GM19324 (cell line): ENCODE measurements at regions not wholly inside any gene's neighbourhood (a gene's known extent, or its start where the extent isn't known, plus 50 kb on each side); places are given as distances from the start of the nearest gene placed in this dataset.

Experiments used
- ATAC-seq: cut with Tn5 transposase; IDR thresholded peaks from one replicate; pipeline ENCODE4 v1.9.1; 2021; ENCODE audit warnings: mild to moderate bottlenecking, moderate library complexity; ENCODE audit not compliant: unreplicated experiment, low FRiP score

DNA sequence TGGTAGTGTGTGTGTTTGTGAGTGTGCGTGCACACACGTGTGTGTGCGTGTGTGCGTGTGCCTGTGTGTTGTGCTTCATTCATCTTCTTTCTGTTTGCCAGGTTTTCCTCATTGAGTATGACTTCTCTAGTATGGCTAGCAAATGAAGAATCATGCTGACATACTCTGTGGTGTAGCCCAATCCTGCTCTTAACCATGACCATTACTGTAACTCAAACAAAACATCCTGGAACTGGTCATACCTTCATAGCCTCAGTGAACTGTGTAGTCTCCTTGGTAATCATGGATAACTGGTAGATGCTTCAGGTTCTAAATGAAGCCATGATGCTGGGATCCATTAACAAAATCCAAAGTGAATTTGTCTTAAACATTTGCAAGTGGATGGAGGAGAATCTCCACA, 1117.7 kb downstream of the BCL11B start:
- ATAC-seq: no peak

DNA sequence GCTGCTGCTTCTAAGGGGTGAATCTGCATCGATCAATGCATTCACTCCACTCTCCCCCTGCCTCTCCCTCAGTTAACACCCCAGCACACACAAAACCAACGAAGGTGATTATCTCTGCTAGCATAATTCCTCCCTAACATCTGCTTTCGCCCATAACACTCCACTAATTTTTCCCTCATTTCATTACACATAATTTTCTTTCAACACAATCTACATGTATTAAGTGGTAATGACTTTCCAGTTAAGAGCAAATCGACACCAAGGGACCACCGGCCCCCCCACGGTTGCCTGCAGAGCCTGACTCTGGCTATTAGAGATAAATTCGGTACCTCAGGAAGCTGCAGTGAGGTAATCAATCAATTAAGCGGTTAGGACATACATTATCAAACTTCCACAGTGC, 1115.6 kb downstream of the BCL11B start:
- ATAC-seq: no peak

DNA sequence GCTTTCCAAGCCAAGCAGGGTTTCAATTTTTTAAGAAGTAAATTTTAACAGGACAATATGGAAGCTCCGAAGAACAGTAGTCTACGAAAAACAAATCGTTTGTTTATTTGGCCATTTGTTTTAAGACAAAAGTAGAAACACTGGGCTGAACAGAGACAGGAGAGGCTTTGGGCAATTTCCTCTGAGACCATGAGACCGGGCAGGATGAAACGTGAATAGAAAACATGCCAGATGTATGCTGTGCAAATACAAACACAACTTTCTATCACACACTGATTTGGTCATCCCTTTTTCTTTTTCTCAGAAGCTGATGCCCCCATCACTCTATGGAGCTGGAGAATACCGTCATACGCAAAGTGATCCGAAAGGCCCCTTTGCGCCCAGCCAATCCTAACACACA, 1111.1 kb downstream of the BCL11B start:
- ATAC-seq: no peak

DNA sequence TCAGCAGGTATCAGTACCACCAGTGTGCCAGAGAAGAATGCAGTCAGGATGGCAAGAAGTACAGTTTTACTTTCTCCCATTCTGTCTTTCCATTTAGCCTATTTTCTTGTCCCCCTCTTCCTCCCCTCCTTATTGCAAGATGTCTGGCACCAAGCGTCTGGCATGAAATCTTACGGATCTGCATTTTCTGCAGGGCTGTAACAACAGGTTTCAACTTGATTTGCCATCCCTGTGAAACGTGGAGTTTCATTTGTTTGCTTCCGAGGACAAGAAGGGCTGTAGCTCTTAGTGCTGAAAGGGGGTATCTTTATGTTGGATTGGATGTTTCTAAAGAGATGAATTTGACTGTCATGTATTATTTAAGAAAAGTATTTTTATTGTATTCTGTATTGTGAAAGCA, 1110.6 kb downstream of the BCL11B start:
- ATAC-seq: no peak

DNA sequence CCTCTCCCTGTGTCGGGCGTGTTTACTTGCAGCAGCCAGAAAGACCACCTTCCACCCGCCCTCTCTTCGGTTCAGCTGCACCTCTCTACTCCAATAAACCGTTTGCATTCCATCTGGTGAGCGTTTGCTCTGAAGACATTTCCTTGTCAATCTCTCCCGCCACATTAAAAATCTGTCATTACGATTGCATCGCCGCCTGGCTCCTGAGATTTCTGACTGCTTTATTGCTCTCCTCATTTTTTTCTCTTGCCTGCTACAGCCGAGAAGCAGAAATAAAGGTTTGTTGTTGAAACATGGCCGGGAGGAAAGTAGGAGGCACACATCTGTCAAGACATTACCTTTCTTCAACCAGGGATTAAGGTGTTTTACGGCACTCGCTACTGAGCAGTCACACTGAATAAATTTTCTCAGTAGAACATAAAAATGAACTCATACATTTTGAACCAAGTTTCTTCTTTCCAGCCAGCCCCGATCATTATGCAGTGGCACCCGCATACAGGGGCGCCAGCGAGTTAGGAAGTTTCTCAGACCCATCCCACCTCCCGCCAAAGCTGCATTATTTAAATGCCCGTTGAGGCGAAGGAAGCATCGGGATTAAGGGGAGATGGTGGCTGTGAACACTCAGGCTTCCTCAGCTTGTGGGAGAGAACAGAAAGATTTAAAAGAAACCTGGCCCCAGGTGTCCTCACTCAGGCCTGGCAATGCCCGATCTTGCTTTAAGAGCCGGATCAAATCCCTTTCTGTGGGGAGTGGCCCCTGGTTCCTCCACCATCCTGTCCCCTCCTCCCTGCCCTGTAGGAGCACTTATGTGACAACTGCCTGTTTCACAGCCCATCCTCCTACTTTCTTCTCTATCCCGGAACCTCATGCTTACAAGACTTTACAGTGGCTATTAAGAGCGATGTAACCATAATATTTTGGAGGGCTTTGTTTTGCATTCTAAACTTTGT, 1108.9 kb downstream of the BCL11B start:
- ATAC-seq: no peak

DNA sequence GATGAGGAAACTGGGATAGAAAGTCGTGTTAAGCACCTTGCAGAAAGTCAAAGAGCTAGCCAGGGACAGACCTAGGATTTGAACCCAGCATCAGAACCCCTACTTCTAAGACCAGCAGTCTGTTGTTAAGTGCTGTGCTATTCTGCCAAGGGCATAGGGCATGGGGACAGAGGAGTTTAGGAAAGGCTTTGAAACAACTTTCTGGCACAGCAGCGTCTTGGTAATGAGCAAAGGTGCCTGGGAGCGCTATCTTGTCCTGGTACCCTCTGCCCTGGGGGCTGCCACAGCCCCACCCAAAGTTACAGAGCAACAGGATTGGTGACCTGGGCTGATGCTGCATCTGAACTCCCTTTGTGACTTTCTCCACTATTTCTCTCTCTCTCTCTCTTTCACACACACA, 1108.1 kb downstream of the BCL11B start:
- ATAC-seq: no peak

DNA sequence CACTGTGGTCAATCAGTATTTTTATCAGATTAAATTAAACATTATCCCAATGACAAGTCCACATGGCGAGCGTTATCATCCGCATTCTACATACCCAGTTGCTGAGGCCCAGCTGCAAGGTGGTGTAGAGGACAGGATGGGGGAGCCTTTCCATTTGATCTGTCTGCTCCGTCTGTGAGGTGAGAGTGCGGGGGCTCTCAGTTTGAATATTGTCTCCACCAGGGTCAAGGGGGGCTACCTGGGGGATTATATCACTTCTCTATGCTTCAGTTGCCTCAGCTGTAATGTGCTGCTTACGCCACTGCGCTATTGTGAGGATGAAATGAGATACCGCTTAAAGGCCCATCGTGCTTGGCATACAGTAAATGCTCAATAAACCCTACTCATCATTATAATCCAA, 1106.0 kb downstream of the BCL11B start:
- ATAC-seq: no peak

DNA sequence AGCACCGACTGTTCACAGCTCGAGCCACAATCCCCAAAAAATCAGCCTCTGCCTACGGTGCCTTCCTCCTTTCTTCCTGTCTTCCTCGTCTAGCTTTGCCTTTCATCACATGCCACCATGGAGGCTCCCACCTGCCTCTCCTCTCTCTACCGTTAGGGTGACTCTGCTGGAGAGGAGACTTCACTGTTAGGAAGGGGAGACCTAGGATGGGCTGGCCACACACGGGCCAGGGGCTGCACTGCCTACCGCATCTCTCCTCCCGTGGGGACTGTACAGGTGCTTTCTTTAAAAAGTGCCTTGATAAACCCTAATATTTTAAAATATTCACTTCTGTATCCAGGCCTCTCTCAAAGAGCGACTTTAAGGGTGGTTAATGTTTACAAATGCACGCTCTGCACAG, 1104.7 kb downstream of the BCL11B start:
- ATAC-seq: no peak

DNA sequence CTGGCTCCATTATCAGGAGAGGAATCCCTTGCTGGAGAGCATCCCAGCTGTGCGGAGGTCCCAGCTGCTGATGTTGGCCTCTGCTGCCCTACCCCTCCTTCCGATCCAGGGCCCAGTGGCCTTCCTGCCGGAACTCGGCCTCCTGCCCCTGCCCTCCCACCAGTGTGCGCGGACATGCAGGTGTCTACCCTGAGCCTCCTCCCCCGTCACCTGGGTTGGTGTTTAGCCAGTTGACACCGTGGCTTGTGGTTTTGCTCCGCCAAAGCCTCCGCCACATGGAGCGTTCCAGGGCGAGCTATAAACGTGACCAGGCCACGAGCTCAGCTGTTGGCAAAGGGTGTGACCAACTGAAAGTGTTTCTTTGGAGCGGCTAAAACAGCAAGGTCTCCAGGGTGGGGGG, 1104.3 kb downstream of the BCL11B start:
- no peak for ATAC-seq

DNA sequence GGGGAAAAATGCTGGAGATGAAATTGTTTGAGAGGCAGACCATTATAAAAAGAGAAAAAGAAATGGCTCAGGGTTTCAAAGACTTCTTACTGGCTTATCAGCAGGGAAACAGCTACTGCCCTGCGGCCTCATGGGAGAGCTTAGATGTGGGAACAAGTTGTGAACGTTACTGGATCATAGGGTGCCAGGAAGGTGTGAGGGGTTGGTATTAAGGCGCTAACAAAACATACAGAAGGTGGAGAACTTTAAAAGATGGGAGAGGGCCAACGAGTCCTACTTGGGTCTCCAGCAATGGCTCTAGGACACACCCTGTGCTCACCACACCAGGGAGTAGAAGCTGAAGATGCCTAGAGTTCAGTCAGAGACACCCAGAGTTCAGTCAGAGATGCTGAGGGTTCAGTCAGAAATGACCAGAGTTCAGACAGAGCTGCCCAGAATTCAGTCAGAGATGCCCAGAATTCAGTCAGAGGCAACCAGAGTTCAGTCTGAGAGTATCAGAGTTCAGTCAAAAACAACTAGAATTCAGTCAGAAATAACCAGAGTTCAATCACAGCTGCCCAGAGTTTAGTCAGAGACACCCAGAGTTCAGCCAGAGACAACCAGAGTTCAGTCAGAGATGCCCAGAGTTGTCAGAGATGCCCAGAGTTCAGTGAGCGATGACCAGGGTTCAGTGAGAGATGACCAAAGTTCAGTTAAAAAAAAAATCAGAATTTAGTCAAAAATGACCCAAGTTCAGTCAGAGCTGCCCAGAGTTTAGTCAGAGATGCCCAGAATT, 1103.6 kb downstream of the BCL11B start:
- no peak for ATAC-seq

DNA sequence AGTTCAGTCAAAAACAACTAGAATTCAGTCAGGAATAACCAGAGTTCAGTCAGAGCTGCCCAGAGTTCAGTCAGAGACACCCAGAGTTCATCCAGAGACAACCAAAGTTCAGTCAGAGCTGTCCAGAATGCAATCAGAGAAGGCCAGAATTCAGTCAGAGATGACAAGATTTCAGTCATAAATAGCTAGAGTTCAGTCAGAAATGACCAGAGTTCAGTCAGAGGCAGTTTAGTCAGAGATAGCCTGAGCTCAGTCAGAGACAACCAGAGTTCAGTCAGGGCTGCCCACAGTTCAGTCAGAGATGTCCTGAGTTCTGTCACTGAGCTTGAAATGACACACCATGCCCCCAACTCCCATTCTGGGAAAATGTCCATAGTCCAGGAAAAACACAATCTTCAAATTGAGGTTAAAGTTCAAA, 1102.8 kb downstream of the BCL11B start:
- no peak for ATAC-seq

DNA sequence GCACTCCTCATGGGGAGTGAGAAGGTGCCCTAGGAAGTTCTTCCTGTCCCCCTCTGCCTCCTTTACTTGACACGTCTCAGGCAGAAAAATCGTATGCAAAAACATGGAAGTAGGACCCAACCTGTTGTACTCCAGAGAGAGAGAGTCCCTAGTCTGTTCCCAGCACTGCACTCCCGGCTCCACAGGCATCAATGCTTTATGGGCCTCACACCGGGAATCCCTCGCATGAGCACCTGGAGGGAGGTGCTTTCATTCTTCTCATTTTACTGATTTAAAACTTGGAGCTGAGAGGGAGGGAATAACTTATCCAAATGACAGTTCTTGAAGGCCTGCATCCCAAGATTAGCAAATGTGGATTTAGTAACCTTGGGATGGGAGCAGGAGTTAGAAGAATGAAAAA, 1101.4 kb downstream of the BCL11B start:
- ATAC-seq: no peak

DNA sequence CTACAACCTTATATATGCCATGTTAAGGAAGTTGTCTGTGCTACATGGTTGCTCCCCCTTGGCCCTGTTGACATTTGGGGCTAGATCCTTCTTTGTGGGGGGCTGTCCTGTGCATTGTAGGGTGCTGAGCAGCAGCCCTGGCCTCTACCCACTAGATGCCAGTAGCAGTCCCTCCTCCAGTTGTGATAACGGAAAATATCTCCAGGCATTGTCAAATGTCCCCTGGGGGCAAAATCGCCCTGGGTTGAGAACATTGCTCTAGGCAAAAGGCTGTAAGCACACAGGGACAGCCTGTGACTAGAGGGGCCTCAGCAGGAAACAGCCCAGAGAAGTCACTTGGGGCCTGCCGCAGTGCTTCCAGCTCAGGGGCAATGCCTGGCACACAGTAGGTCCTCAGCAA, 1100.3 kb downstream of the BCL11B start:
- ATAC-seq: no peak

DNA sequence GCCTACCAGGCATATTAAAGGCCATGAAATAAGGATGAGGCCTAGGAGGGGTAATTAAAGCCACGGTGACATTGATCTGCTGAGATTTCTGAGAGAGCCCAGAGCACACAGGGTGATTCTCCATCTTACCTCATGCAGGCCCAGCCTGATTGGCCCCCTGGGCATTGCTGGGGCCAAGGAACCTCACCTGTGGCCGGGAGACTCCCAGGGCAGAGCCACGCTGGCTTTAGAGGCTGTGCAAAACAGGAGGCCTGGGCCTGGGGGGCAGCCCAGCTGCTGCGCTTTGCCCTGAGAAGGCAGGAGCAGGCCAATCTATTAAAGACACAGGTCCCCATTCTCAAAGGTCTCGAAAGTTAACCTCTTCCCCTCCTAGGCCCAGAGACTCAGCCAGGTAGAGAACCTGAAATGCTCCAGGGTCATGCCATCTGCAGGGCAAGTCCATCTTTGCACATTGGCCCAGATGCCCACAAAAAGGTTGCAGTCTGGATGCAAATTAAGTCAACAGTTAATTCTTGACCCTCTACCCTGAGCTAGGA, 1099.7 kb downstream of the BCL11B start:
- no peak for ATAC-seq

DNA sequence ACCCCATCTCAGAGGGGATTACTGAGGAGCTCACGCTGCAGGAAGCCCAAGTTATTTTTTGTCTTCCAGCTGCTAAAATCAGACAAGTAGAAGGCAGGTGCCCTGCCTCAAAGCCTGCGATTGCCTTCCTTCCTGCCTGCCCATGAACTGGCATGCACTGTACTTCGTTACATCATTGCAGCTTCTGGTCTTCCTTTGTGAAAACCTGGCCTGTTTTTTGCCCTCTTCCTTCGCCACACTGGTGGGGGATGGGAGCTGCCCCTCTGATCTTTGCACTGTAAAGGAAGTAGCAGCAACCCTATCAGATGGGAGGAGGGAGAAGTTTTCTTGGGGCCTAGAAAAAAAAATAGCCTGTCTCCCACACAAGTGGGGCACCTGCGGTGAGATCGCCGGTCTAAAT, 1098.7 kb downstream of the BCL11B start:
- no peak for ATAC-seq

DNA sequence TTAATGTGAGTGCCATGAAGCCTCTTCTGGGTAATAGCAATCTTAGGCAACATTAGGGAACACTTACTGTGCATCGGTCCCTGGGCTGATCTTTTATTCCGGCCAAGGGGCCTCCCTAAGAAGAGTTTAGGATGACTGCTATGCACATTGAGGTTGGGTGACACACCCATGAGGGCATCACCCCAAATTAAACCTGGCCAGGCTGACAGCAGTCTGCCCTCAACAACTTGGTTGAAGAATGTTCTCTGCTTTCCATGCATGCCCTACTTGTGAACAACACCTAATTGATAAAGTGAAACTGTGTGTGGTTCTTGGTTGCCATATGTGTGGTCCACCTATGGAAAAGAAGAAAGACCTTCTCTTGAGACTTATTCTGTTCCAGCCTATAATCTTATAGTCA, 1098.0 kb downstream of the BCL11B start:
- ATAC-seq: no peak

DNA sequence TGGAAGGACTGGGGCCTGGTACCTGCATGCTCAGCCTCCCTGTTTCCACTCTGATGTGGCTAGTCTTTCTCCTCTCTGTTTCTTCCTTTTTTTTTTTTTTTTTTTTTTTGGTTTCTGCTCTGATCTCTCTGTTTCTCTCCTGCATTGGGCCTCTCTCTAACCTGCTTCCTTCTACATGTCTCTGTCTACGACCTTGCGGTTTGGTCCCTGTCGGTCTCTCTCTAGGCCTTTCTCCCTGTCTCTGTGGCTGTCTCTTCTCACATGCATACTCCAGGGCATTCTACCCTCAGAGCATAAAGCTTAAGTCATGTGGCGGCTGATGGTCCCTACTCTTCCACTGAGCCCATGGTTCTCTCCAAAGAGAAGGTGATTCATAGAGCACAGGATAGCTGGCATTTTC, 1096.6 kb downstream of the BCL11B start:
- ATAC-seq: no peak

DNA sequence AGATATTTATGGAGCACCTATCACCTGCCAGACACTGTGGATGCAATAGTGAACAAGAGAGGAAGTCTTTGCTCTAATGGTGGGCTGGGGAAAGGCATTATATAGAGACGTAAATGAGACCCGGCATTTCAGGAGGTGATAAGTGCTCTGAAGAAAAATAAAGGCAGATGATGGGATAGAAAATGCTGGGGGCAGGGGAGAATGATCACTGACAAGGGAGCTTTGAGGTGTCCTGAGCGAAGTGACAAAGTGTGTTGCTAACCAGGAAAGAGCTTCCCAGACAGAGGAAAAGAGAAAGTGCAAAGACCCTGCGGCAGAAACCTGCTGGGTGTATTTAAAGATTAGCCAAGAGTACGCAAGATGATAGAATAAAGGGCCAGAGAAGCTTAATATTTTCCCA, 1096.1 kb downstream of the BCL11B start:
- no peak for ATAC-seq

DNA sequence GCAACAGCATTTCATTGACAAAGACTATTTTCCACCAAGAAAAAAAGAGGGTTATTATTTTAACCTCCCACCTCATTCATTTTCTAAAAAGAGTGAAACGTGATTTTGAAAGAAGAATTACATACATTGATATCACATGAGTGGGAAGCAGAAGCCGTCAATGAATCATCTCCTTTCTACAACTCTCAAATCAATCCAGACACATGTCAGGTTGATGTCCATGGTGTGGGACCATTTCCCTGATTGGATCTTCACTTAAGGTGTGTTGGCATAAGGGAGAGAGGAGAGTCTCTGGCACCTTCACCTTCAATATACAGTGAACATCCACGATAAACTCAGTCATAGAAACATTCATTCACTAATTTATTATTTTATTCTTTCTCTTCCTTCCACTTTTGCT, 1095.1 kb downstream of the BCL11B start:
- no peak for ATAC-seq

DNA sequence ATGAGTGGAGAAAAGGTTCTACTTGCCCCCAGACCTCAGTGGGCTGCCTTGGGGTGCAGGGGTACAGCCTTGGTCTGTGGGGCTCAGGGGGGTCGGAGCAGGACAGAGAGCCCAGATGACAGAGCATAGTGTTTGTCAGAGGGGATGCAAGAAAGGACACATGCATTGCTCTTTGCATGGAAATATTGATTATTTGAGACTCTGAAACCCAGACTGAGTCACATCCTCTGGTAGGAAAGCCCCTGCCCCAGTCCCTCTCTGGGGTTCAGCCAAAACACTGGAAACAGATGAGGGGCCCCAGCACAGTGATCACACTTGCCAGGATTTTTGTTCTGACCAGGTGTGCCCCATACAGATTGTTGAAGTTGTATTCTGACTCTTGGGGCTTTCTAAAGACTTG, 1094.4 kb downstream of the BCL11B start:
- ATAC-seq: no peak

DNA sequence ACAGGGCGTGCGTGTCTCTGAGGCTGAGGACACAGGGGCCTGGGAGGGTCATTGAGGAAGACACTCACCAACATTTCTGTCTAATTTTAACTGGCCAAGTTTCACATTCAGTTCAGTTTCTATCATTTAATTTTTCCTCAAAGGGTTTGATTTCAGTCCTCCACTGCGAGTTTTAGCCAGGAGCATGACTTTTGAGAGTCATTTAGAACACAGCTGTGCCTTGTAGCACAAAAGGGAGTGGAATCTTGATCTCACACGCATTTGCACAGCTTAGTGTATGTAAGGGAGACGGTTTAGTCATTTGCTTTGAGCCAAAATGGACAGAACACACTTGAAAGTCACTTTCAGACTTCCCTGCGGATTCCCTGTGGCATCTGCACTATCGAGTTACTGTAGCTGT, 1090.8 kb downstream of the BCL11B start:
- ATAC-seq: no peak

DNA sequence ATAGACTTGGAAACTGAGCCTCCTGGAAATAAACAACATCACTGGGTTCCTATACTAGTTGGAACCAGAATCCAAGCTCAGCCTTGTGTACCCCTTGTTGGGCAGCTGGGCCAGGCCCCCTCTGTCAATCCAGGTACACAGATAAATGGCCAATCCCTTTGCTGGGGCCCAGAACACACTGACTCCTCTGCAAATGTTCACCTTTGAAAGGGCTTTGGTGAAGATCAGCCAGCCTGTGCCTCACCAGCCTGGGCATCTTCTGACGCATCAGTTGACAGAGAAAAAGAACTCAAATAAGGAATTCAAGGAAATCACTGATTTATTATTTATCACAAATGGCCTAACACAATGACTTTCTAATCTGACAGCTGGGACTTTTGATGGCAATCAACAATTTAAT, 1090.2 kb downstream of the BCL11B start:
- ATAC-seq: no peak
